ENCODE measurements at regions not wholly inside any gene's neighbourhood (a gene's known extent, or its start where the extent isn't known, plus 50 kb on each side); places are given as distances from the start of the nearest gene placed in this dataset.
"Not testable (repeated sequence)": the region's sequence is repeated elsewhere in the genome, so short reads cannot be mapped to it uniquely, and the experiment has no call there.

GRCh38 chr13:81379183-81379582 is 1038.3 kb upstream of the SPRY2 start:
- DNase-seq (ENCODE audit: low read depth in 1 of 2, low spot score in 1 of 2), result no peak
- no peak overlapping the region for H3K27ac ChIP-seq (replicated peaks)
- H3K27me3 ChIP-seq (ENCODE audit: insufficient read depth, poor library complexity, severe bottlenecking), result no peaks in the 10 kb centered on the region
- TF ChIP-seq REST (IDR thresholded peaks at IDR 0.05; ENCODE audit: insufficient replicate concordance, low read depth), result no peak
- no peak for TF ChIP-seq GABPA (IDR thresholded peaks at IDR 0.05; ENCODE audit: low read depth)
- TF ChIP-seq CTCF (IDR thresholded peaks at IDR 0.05; ENCODE audit: insufficient read depth, low read length), result no peak
- TF ChIP-seq SPI1 (IDR thresholded peaks at IDR 0.05; ENCODE audit: borderline replicate concordance, low read depth), result no peak
- TF ChIP-seq POLR2AphosphoS5 (IDR thresholded peaks at IDR 0.05; ENCODE audit: low read depth), result no peak
- no peak overlapping the region for H3K4me3 ChIP-seq (replicated peaks; ENCODE audit: insufficient read depth, low read length)

- no peak for TF ChIP-seq POLR2AphosphoS5 (IDR thresholded peaks at IDR 0.05; ENCODE audit: low read depth)
- no peak for TF ChIP-seq REST (IDR thresholded peaks at IDR 0.05; ENCODE audit: insufficient replicate concordance, low read depth)
- no peak for TF ChIP-seq SPI1 (IDR thresholded peaks at IDR 0.05; ENCODE audit: borderline replicate concordance, low read depth)
- TF ChIP-seq CTCF (IDR thresholded peaks at IDR 0.05; ENCODE audit: insufficient read depth, low read length), result no peak
- TF ChIP-seq GABPA (IDR thresholded peaks at IDR 0.05; ENCODE audit: low read depth), result no peak
- H3K27ac ChIP-seq (replicated peaks), result no peak overlapping the region
- no peak overlapping the region for H3K4me3 ChIP-seq (replicated peaks; ENCODE audit: insufficient read depth, low read length)
- DNase-seq (ENCODE audit: low read depth in 1 of 2, low spot score in 1 of 2), result no peak
- no peaks in the 10 kb centered on the region for H3K27me3 ChIP-seq (ENCODE audit: insufficient read depth, poor library complexity, severe bottlenecking)
These were observed 1037.0 kb upstream of the SPRY2 start for GRCh38 chr13:81377921-81378320.

GRCh38 chr13:81375709-81376108 is 1034.8 kb upstream of the SPRY2 start:
- TF ChIP-seq CTCF (IDR thresholded peaks at IDR 0.05; ENCODE audit: insufficient read depth, low read length) (no peak), SPI1 (IDR thresholded peaks at IDR 0.05; ENCODE audit: borderline replicate concordance, low read depth) (no peak), REST (IDR thresholded peaks at IDR 0.05; ENCODE audit: insufficient replicate concordance, low read depth) (no peak), GABPA (IDR thresholded peaks at IDR 0.05; ENCODE audit: low read depth) (no peak), POLR2AphosphoS5 (IDR thresholded peaks at IDR 0.05; ENCODE audit: low read depth) (no peak)
- H3K27ac ChIP-seq (replicated peaks), result no peak overlapping the region
- H3K4me3 ChIP-seq (replicated peaks; ENCODE audit: insufficient read depth, low read length), result no peak overlapping the region
- H3K27me3 ChIP-seq (ENCODE audit: insufficient read depth, poor library complexity, severe bottlenecking), result no peaks in the 10 kb centered on the region
- no peak for DNase-seq (ENCODE audit: low read depth in 1 of 2, low spot score in 1 of 2)

GRCh38 chr13:81362711-81363110 is 1021.8 kb upstream of the SPRY2 start:
- DNase-seq (ENCODE audit: low read depth in 1 of 2, low spot score in 1 of 2); H3K4me3 ChIP-seq (replicated peaks; ENCODE audit: insufficient read depth, low read length); H3K27ac ChIP-seq (replicated peaks); H3K27me3 ChIP-seq (ENCODE audit: insufficient read depth, poor library complexity, severe bottlenecking): not testable (repeated sequence)

All from HL-60 (cell line).